GM12878 (cell line): ENCODE measurements at regions not wholly inside any gene's neighbourhood (a gene's known extent, or its start where the extent isn't known, plus 50 kb on each side); places are given as distances from the start of the nearest gene placed in this dataset.

Source experiments
- ATAC-seq: fragments of 200-7000 bp; cut with Tn5 transposase; 3 replicates; pipeline ENCODE4 v1.9.1; 2020; ENCODE audit warnings: mild to moderate bottlenecking, moderate library complexity
- BruUV-seq: library from RNA; stranded (reverse); fragments of 400-500 nt; replicated peaks from 2 replicates; lab custom pipeline; 2021; lab: Mats Ljungman, UMichigan
- CTCF ChIA-PET: fragments of 300-600 bp; sonication (Branson Sonifier 250); formaldehyde crosslinking; extraction: SDS; loops from one replicate; lab custom pipeline; 2021; ENCODE audit warnings: inconsistent platforms; lab: Yijun Ruan, JAX
- POLR2A ChIA-PET: fragments of 350-600 bp; formaldehyde crosslinking; extraction: SDS; loops from one replicate; lab custom pipeline; 2021; ENCODE audit warnings: inconsistent platforms; lab: Charles Lee
- RAD21 ChIA-PET: fragments of 300-600 bp; sonication (Branson Sonifier 250); formaldehyde crosslinking; loops from one replicate; lab custom pipeline; 2023; ENCODE audit warnings: antibody characterized with exemption; ENCODE audit not compliant: unreplicated experiment; lab: Charles Lee
- SMC1A ChIA-PET: fragments of 300-600 bp; sonication (Branson Sonifier 250); formaldehyde crosslinking; loops from one replicate; lab custom pipeline; 2023; ENCODE audit not compliant: unreplicated experiment, uncharacterized antibody; lab: Charles Lee
- DNase-seq: peaks from one replicate; pipeline ENCODE4 v3.0.0-alpha.2; 2011; ENCODE audit warnings: low read depth, low spot score
- FAIRE-seq: peaks from 3 replicates; lab custom pipeline; 2011; peaks lifted over from hg19 to GRCh38; lab: Jason Lieb, UNC
- H2AFZ ChIP-seq: 2 replicates; pipeline ENCODE4 v1.6.0; 2011; ENCODE audit warnings: low read depth, low read length, control low read depth; ENCODE audit not compliant: control insufficient read depth
- H3K27ac ChIP-seq: 2 replicates; pipeline ENCODE4 v1.5.1; 2011; ENCODE audit warnings: control low read depth; ENCODE audit not compliant: control insufficient read depth, insufficient read depth
- H3K27me3 ChIP-seq, 2 experiments: replicated peaks in 1 of 2; 2 replicates each; pipeline versions ENCODE4 v1.6.0 to v1.6.1; 2011; ENCODE audit warnings: low read length in 1 of 2; ENCODE audit not compliant: control insufficient read depth in 2 of 2, insufficient read depth in 2 of 2
- H3K36me3 ChIP-seq, 2 experiments: 2 replicates each; pipeline ENCODE4 v1.5.1; 2011; ENCODE audit warnings: low read length in 1 of 2; ENCODE audit not compliant: control insufficient read depth in 2 of 2, insufficient read depth in 2 of 2
- H3K4me1 ChIP-seq: 2 replicates; pipeline ENCODE4 v1.6.1; 2011; ENCODE audit warnings: mild to moderate bottlenecking, low read length, moderate library complexity, mixed read lengths; ENCODE audit not compliant: control insufficient read depth, insufficient read depth
- H3K4me2 ChIP-seq: 2 replicates; pipeline ENCODE4 v1.6.0; 2011; ENCODE audit warnings: control low read depth; ENCODE audit not compliant: control insufficient read depth, insufficient read depth
- H3K4me3 ChIP-seq: fragments of 200-600 bp; sonication (generic); 2 replicates; pipeline ENCODE4 v1.5.1; 2016
- H3K79me2 ChIP-seq: 2 replicates; pipeline ENCODE4 v1.6.0; 2011; ENCODE audit warnings: low read length; ENCODE audit not compliant: control insufficient read depth, insufficient read depth
- H3K9ac ChIP-seq: 2 replicates; pipeline ENCODE4 v1.8.0; 2011; ENCODE audit warnings: low read length, control low read depth, mixed read lengths; ENCODE audit not compliant: control insufficient read depth, insufficient read depth
- H3K9me3 ChIP-seq: replicated peaks from 3 replicates; pipeline ENCODE4 v1.5.1; 2011; ENCODE audit warnings: mild to moderate bottlenecking, low read length; ENCODE audit not compliant: control insufficient read depth, insufficient read depth
- H4K20me1 ChIP-seq: 2 replicates; pipeline ENCODE4 v1.6.0; 2011; ENCODE audit not compliant: control insufficient read depth, insufficient read depth
- CREB1 ChIP-seq: IDR thresholded peaks from 2 replicates; pipeline ENCODE4 v1.6.1; 2012; ENCODE audit warnings: low read depth, mild to moderate bottlenecking, inconsistent platforms
- ETV6 ChIP-seq, 2 experiments: fragments of 450-650 bp in 1 of 2; IDR thresholded peaks in 1 of 2; conservative IDR thresholded peaks in 1 of 2; 2 replicates each; pipeline ENCODE4 v1.6.1; 2014; ENCODE audit warnings: antibody characterized with exemption in 1 of 2, borderline replicate concordance in 1 of 2, low read depth in 1 of 2, mild to moderate bottlenecking in 1 of 2, moderate library complexity in 1 of 2
- FOXM1 ChIP-seq: IDR thresholded peaks from 2 replicates; pipeline ENCODE4 v1.6.1; 2012; ENCODE audit warnings: low read depth, mild to moderate bottlenecking, inconsistent platforms, low read length, moderate library complexity
- LARP7 ChIP-seq: fragments of 450-650 bp; IDR thresholded peaks from 2 replicates; pipeline ENCODE4 v1.6.1; 2017; ENCODE audit warnings: mild to moderate bottlenecking
- MXI1 ChIP-seq: fragments of 150-350 bp; IDR thresholded peaks from 2 replicates; pipeline ENCODE4 v1.6.1; 2011; ENCODE audit warnings: low read depth, mild to moderate bottlenecking, inconsistent platforms, low read length, improper control_type of control experiment
- NKRF ChIP-seq: fragments of 450-650 bp; conservative IDR thresholded peaks from 2 replicates; pipeline ENCODE4 v1.6.1; 2017; ENCODE audit warnings: mild to moderate bottlenecking, moderate library complexity
- RB1 ChIP-seq: fragments of 450-650 bp; formaldehyde crosslinking; IDR thresholded peaks from 2 replicates; pipeline ENCODE4 v1.6.1; 2017; ENCODE audit warnings: mild to moderate bottlenecking, borderline replicate concordance
- RELA ChIP-seq: fragments of 450-650 bp; IDR thresholded peaks from 2 replicates; pipeline ENCODE4 v1.8.0; 2014; ENCODE audit warnings: borderline replicate concordance; ENCODE audit not compliant: partially characterized antibody
- SUPT20H ChIP-seq: IDR thresholded peaks from 2 replicates; pipeline ENCODE4 v1.6.1; 2011; ENCODE audit warnings: low read depth, mild to moderate bottlenecking, low read length, moderate library complexity, borderline replicate concordance; ENCODE audit not compliant: control insufficient read depth
- ZNF207 ChIP-seq: fragments of 450-650 bp; IDR thresholded peaks from 2 replicates; pipeline ENCODE4 v1.6.1; 2014; ENCODE audit warnings: antibody characterized with exemption, mild to moderate bottlenecking, borderline replicate concordance
- ZZZ3 ChIP-seq: IDR thresholded peaks from 2 replicates; pipeline ENCODE4 v1.6.1; 2011; ENCODE audit warnings: low read depth; ENCODE audit not compliant: control insufficient read depth, insufficient read length
- WGBS: methylation state at CpG from one replicate; pipeline ENCODE4 v1.1.6; 2016; ENCODE audit warnings: low lambda C conversion rate; ENCODE audit not compliant: insufficient replicate concordance, insufficient coverage; ENCODE audit errors: missing lambda C conversion rate; 5-methylcytosine and 5-hydroxymethylcytosine counted together
- in situ Hi-C: fragments of 300-500 bp; cut with MboI; formaldehyde crosslinking; loops from 9 replicates; pipeline ENCODE4 v1.14.3; 2018; ENCODE audit warnings: mixed read lengths
- intact Hi-C: fragments of 100-400 bp; cut with micrococcal nuclease; formaldehyde crosslinking; loops from one replicate; pipeline ENCODE4 v1.14.2; 2022; ENCODE audit not compliant: unreplicated experiment

- no peaks in the 10 kb centered on the region for H3K36me3 ChIP-seq
- no peaks in the 10 kb centered on the region for H4K20me1 ChIP-seq
- CTCF ChIA-PET: interaction anchor here (1.5 kb wide), 1 partner anchor 64 kb away, joined by 5 read pairs; no protein-coding TSS in a partner anchor
- RAD21 ChIA-PET: no interaction called here
- in situ Hi-C loops: no loop called here
- no peaks in the 10 kb centered on the region for H3K4me1 ChIP-seq
- H3K9me3 ChIP-seq: no peaks in the 10 kb centered on the region; the same call in 2 of the 3 replicates
- H3K79me2 ChIP-seq: no peaks in the 10 kb centered on the region
- no peak overlapping the region for H2AFZ ChIP-seq
- SMC1A ChIA-PET: no interaction called here
- no peak for TF ChIP-seq RB1
- TF ChIP-seq SUPT20H: no peak
- TF ChIP-seq MXI1: no peak
- no peak for TF ChIP-seq NKRF
- no peak for TF ChIP-seq CREB1
- no peak for TF ChIP-seq ETV6 (conservative IDR thresholded peaks at IDR 0.05 in 1 of 2, IDR thresholded peaks at IDR 0.05 in 1 of 2; ENCODE audit: borderline replicate concordance in 1 of 2, low read depth in 1 of 2)
- TF ChIP-seq ZZZ3: no peak
- no peak for TF ChIP-seq ZNF207
- TF ChIP-seq FOXM1: no peak
- TF ChIP-seq LARP7: no peak
- no peak for TF ChIP-seq RELA
- H3K27me3 ChIP-seq: no peaks in the 10 kb centered on the region
- no peak overlapping the region for H3K4me3 ChIP-seq
- intact Hi-C loops: no loop called here
- DNase-seq (no peak), ATAC-seq (no peak), FAIRE-seq (no peak)
- H3K9ac ChIP-seq: no peak overlapping the region
- WGBS: 18% methylated on average over 5 of the region's 5 CpGs
- BruUV-seq: no TSS peak
- H3K27ac ChIP-seq: no peak overlapping the region
- no peak overlapping the region for H3K4me2 ChIP-seq
- POLR2A ChIA-PET: no interaction called here
These were observed 59.3 kb downstream of the BTBD3 start for GRCh38 chr20:11976966-11977365.
